Aorta (tissue), 5 donors: ENCODE measurements at regions not wholly inside any gene's neighbourhood (a gene's known extent, or its start where the extent isn't known, plus 50 kb on each side); places are given as distances from the start of the nearest gene placed in this dataset.

Source experiments
- ATAC-seq: fragments of 200-7000 bp; cut with Tn5 transposase; one replicate; pipeline ENCODE4 v1.9.1; 2022; ENCODE audit warnings: moderate library complexity; ENCODE audit not compliant: low FRiP score
- DNase-seq, 2 donors: peaks; one replicate each; pipeline ENCODE4 v3.0.0-alpha.2; 2020
- H3K27ac ChIP-seq, 2 donors: one replicate each; pipeline ENCODE4 v1.5.1; 2013; ENCODE audit warnings: low read length in 2 of 2, mild to moderate bottlenecking in 2 of 2, moderate library complexity in 2 of 2, control low read depth in 1 of 2, inconsistent platforms in 1 of 2, low read depth in 1 of 2
- H3K27me3 ChIP-seq, 2 donors: one replicate each; pipeline ENCODE4 v1.6.1; 2013; ENCODE audit warnings: control low read depth in 1 of 2, low read length in 1 of 2, mild to moderate bottlenecking in 1 of 2, moderate library complexity in 1 of 2; ENCODE audit not compliant: insufficient read depth in 2 of 2, control insufficient read depth in 1 of 2
- H3K36me3 ChIP-seq, 2 donors: one replicate each; pipeline ENCODE4 v1.6.1; 2013; ENCODE audit warnings: control low read depth in 1 of 2, low read length in 1 of 2, mild to moderate bottlenecking in 1 of 2; ENCODE audit not compliant: insufficient read depth in 2 of 2, control insufficient read depth in 1 of 2
- H3K4me1 ChIP-seq, 2 donors: one replicate each; pipeline ENCODE4 v1.6.1; 2013; ENCODE audit warnings: low read length in 2 of 2, control low read depth in 1 of 2, mild to moderate bottlenecking in 1 of 2, moderate library complexity in 1 of 2; ENCODE audit not compliant: insufficient read depth in 2 of 2, control insufficient read depth in 1 of 2
- H3K4me3 ChIP-seq, 2 donors: one replicate each; pipeline ENCODE4 v1.5.1; 2013; ENCODE audit warnings: low read length in 2 of 2, control low read depth in 1 of 2, mild to moderate bottlenecking in 1 of 2
- H3K9me3 ChIP-seq: one replicate; pipeline ENCODE4 v1.6.1; 2013; ENCODE audit warnings: mild to moderate bottlenecking, low read length; ENCODE audit not compliant: control insufficient read depth
- WGBS, 2 donors: extraction: QIAGEN DNeasy Blood & Tissue Kit; methylation state at CpG; one replicate each; pipeline ENCODE4 v1.1.7; 2013; 5-methylcytosine and 5-hydroxymethylcytosine counted together
- intact Hi-C, 2 donors: fragments of 100-400 bp; cut with DNase I; formaldehyde crosslinking; loops; one replicate each; pipeline versions ENCODE4 v1.14.2 to v1.15.0; 2022
- donor health status: healthy with polysubstance abuse.
- donor health status: Bipolar disorder and iron deficiency.
- donor health status: DM: no; HTN: no; CAD: no.
- donor health status: DM: no; HTN: no; CAD: no.
- donor health status: DM: yes; HTN: yes; CAD: no.

DNA sequence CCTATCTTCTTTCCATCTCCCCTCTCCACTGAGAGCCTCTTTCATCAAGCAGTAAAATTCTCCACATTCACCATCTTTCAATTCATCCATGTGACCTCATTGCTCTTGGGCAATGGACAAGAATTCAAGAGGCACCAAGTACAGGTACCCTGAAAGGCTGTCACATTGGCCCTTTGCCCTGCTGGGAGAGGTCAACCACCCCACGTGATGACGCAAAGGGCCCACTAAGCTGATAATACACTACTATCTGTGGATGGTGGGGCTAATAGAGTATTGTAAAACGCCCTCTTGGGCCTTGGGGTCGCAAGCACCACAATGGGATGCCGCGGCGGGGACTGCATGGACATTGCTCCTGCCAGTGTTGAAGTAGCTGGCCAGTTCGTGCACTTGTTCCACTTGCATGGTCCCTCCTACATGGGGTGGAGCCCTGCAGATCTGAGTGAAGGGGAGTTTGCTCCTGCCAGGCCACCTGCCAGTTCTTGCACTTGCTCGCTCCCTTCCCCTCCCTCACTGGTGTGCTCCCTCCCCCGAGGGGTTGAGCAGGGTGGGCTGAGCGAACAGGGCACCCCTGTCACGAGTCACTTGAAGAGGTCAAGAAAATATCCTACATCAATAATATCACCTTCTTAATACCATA, 1578.8 kb upstream of the RAG2 start:
- no peaks in the 10 kb centered on the region for H3K4me1 ChIP-seq
- DNase-seq (peak in 1 of 2 donors; percentile 67), ATAC-seq (no peak)
- no peaks in the 10 kb centered on the region for H3K36me3 ChIP-seq
- intact Hi-C loops = no loop called here
- 91% methylated on average over 12 of the region's 12 CpGs for WGBS, 2 donors
- no peak overlapping the region for H3K27ac ChIP-seq
- H3K4me3 ChIP-seq = no peak overlapping the region
- H3K27me3 ChIP-seq = no peaks in the 10 kb centered on the region
- H3K9me3 ChIP-seq = no peaks in the 10 kb centered on the region

DNA sequence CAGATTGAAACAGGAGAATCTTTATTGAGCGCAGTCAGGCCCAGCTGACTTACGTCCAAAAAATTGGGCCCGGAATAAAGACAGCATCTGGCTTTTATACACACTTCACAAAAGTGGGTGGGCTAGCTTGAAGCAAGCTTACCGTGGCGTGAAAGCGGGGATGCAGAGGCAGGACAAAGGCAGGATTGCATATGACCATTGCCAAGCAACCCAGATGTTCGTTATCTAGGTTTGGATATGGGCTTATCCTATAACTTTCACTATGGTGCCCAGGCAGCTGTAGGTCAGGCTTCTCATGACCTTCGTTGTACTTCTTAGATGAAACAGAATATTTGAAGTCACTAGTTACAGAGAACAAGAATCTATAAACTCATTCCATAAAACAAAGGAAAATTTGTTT, 1575.6 kb upstream of the RAG2 start:
- DNase-seq = no peak
- ATAC-seq = no peak
- Histone ChIP-seq H3K27me3 (no peaks in the 10 kb centered on the region), H3K9me3 (no peaks in the 10 kb centered on the region), H3K4me1 (no peaks in the 10 kb centered on the region), H3K27ac (no peak overlapping the region), H3K36me3 (no peaks in the 10 kb centered on the region), H3K4me3 (no peak overlapping the region)
- intact Hi-C loops = no loop called here
- WGBS, 2 donors = 80 to 87% methylated on average over 8 of the region's 8 CpGs

DNA sequence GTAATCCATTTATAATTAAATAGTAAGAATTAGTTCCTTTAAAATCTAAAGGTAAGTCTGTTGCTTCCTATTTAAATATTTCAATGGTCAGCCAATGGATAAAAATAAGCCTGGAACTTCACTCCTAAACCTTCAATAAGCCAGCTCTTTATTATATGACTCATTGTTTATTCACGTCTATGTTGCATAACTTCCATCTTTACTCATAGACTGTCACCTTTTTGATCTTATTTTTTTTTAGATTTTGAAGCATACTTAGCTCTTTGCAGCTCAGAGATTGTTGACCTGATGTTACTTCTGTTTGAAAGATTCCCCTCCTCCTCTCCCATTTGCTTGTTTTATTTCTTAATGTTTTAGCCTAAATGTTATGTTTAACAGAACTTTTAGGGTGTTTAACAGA, 1571.2 kb upstream of the RAG2 start:
- WGBS, 2 donors = 12 to 19% methylated on average over 1 of the region's 1 CpG

DNA sequence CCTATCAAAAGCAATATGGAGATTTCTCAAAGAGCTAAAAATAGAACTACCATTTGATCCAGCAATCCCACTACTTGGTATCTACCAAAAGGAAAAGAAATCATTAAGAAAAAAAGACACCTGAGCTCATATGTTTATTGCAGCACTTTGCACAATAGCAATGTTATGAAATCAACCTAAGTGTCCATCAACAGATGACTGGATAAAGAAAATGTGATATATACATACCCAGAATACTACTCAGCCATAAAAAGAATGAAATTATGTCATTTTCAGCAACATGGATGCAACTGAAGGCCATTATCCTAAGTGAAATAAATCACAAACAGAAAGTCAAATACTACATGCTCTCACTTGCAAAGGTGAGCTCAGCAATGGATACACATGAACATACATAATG, 1565.5 kb upstream of the RAG2 start:
- no peaks in the 10 kb centered on the region for H3K27me3 ChIP-seq
- no peaks in the 10 kb centered on the region for H3K4me1 ChIP-seq
- intact Hi-C loops = no loop called here
- H3K9me3 ChIP-seq = no peaks in the 10 kb centered on the region
- no peak overlapping the region for H3K27ac ChIP-seq
- ATAC-seq (no peak), DNase-seq (no peak)
- H3K4me3 ChIP-seq = no peak overlapping the region
- no peaks in the 10 kb centered on the region for H3K36me3 ChIP-seq

More for the DNA sequence above, 1571.2 kb upstream of the RAG2 start:
- Histone ChIP-seq H3K27ac (no peak overlapping the region), H3K27me3 (no peaks in the 10 kb centered on the region), H3K9me3 (no peaks in the 10 kb centered on the region), H3K4me1 (no peaks in the 10 kb centered on the region), H3K36me3 (no peaks in the 10 kb centered on the region), H3K4me3 (no peak overlapping the region)
- DNase-seq = no peak
- ATAC-seq = no peak
- intact Hi-C loops = no loop called here

- no peaks in the 10 kb centered on the region for H3K27me3 ChIP-seq
- no peak overlapping the region for H3K4me3 ChIP-seq
- DNase-seq (no peak), ATAC-seq (no peak)
- intact Hi-C loops = no loop called here
- H3K27ac ChIP-seq = no peak overlapping the region
- no peaks in the 10 kb centered on the region for H3K4me1 ChIP-seq
- no peaks in the 10 kb centered on the region for H3K36me3 ChIP-seq
- peaks cover 2% of the 10 kb centered on the region for H3K9me3 ChIP-seq
These were observed 1562.4 kb upstream of the RAG2 start for GRCh38 chr11:38160433-38160832.

DNA sequence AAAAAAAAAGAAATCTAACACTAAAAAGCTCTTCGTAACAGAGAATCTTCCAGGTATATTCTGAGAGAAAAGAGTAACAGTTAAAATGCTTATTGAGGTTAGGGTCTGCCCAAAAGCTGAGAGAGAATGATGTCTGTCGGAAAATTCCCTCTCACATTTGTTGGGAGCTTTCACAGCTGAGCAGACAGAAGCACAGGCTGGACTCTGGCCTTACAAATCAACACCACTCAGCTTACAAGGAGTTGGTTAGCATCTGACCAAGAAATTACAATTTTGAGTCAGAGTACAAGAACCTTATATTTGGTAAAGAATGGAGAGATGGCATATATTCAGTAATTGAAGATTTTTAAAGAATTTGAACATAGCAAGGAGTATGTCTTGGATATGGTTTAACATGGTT, 1561.0 kb upstream of the RAG2 start:
- no peak for ATAC-seq
- Histone ChIP-seq H3K4me3 (no peak overlapping the region), H3K27me3 (no peaks in the 10 kb centered on the region), H3K27ac (no peak overlapping the region), H3K36me3 (no peaks in the 10 kb centered on the region), H3K4me1 (no peaks in the 10 kb centered on the region), H3K9me3 (peaks cover 2% of the 10 kb centered on the region)
- DNase-seq = no peak
- intact Hi-C loops = no loop called here
- 87 to 90% methylated on average over 2 of the region's 2 CpGs for WGBS, 2 donors

DNA sequence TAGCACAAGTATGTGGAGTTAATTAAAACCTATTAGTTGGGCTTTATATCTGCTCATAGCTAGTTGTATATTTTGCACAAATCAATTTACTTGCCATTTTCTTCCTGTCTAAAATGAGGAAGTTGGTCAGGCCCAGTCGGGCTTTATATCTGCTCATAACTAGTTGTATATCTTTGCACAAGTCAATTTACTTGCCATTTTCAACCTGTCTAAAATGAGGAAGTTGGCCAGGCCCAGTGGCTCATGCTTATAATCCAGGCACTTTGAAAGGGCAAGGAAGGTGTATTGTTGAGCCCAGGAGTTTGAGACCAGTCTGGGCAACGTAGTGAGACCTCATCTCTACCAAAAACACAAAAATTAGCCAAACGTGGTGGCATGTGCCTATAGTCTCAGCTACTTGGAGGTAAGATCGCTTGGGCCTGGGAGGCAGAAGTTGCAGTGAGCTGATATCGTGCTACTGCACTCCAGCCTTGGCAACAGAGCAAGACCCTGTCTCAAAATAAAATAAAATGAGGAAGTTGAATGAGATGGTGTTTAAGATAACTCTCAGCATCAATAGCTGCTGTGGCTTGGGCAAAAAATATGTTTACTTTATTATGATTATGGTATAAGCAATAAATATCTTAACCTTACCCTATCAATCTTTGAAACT, 1558.6 kb upstream of the RAG2 start:
- H3K4me3 ChIP-seq = no peak overlapping the region
- intact Hi-C loops = no loop called here
- no peaks in the 10 kb centered on the region for H3K36me3 ChIP-seq

DNA sequence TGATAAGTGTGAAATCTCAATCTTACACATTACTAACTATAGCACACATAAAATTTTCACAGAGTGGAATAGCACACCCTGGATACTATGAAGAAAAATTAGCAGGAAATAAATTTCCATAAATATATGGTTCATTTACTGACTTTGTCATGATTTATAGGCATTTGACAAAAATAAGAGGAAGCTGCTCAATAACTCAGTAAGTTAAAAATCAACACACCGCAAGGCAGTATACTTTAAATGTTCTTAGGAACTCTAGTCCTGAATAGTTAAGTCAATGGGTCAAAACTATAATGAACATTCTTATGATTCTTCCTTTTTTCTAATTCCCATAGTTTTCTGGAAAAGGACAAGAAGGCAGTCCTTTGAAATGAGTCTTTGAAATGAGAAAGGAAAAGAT, 1557.8 kb upstream of the RAG2 start:
- no peaks in the 10 kb centered on the region for H3K27me3 ChIP-seq
- intact Hi-C loops = no loop called here
- H3K27ac ChIP-seq = no peak overlapping the region
- no peaks in the 10 kb centered on the region for H3K4me1 ChIP-seq
- peaks cover 2% of the 10 kb centered on the region for H3K9me3 ChIP-seq
- H3K4me3 ChIP-seq = no peak overlapping the region
- no peak for DNase-seq
- WGBS, 2 donors = 46 to 69% methylated on average over 1 of the region's 1 CpG
- no peak for ATAC-seq
- H3K36me3 ChIP-seq = no peaks in the 10 kb centered on the region

More for the DNA sequence above, 1558.6 kb upstream of the RAG2 start:
- DNase-seq (no peak), ATAC-seq (no peak)
- H3K27ac ChIP-seq = no peak overlapping the region
- H3K4me1 ChIP-seq = no peaks in the 10 kb centered on the region
- H3K9me3 ChIP-seq = peaks cover 2% of the 10 kb centered on the region
- WGBS, 2 donors = 66 to 72% methylated on average over 5 of the region's 5 CpGs
- no peaks in the 10 kb centered on the region for H3K27me3 ChIP-seq

- 61% methylated on average over 1 of the region's 1 CpG for WGBS, 2 donors
- Histone ChIP-seq H3K4me3 (no peak overlapping the region), H3K27me3 (no peaks in the 10 kb centered on the region), H3K36me3 (no peaks in the 10 kb centered on the region), H3K27ac (no peak overlapping the region), H3K4me1 (no peaks in the 10 kb centered on the region), H3K9me3 (peaks cover 3% of the 10 kb centered on the region)
- intact Hi-C loops = no loop called here
- DNase-seq = no peak
- ATAC-seq = no peak
These were observed 1555.9 kb upstream of the RAG2 start for GRCh38 chr11:38153985-38154384.
